Adrenal gland (tissue), 5 donors: ENCODE measurements at regions not wholly inside any gene's neighbourhood (a gene's known extent, or its start where the extent isn't known, plus 50 kb on each side); places are given as distances from the start of the nearest gene placed in this dataset.

Experiments used
- CTCF ChIP-seq, 6 experiments: fragments of 450-650 bp in 4 of 6; fragments of 200-600 bp in 2 of 6; sonication (generic) in 1 of 6; IDR thresholded peaks; 1 replicate in 5 of 6; 2 replicates in 1 of 6; pipeline versions ENCODE4 v1.5.1 to v1.8.0; 2016 to 2021; ENCODE audit warnings: antibody characterized with exemption in 6 of 6, mild to moderate bottlenecking in 2 of 6, moderate library complexity in 1 of 6
- POLR2A ChIP-seq, 2 donors: fragments of 450-650 bp; IDR thresholded peaks; one replicate each; pipeline ENCODE4 v1.6.1; 2017; ENCODE audit warnings: antibody characterized with exemption in 2 of 2, mild to moderate bottlenecking in 2 of 2, moderate library complexity in 1 of 2
- donor health status: DM: no; HTN: no; CAD: no.

- no peak for TF ChIP-seq CTCF (IDR thresholded peaks at IDR 0.05)
- no peak for TF ChIP-seq POLR2A (IDR thresholded peaks at IDR 0.05)
Measured at GRCh38 chr10:35889226-35889625, 247.1 kb upstream of the FZD8 start.
